ENCODE measurements at regions not wholly inside any gene's neighbourhood (a gene's known extent, or its start where the extent isn't known, plus 50 kb on each side); places are given as distances from the start of the nearest gene placed in this dataset.

- H3K27ac ChIP-seq (ENCODE audit: low read depth in 1 of 2, low read length in 2 of 2): no peak overlapping the region
- no peaks in the 10 kb centered on the region for H3K9me3 ChIP-seq (ENCODE audit: control insufficient read depth, low read length)
- intact Hi-C loops (cut with DNase I): loop anchor here in 1 of 2 donors (5.0 to 10.0 kb wide), 2 partner anchors 100 to 462 kb away; no protein-coding TSS in a partner anchor
- H3K27me3 ChIP-seq (ENCODE audit: control insufficient read depth in 1 of 2, insufficient read depth in 2 of 2, low read length in 1 of 2): no peaks in the 10 kb centered on the region
- H3K4me1 ChIP-seq (ENCODE audit: control insufficient read depth in 1 of 2, insufficient read depth in 2 of 2, low read length in 2 of 2): no peaks in the 10 kb centered on the region
- WGBS, 2 donors: 78 to 82% methylated on average over 4 of the region's 4 CpGs
- ATAC-seq (ENCODE audit: low FRiP score): no peak
- no peak for DNase-seq
- H3K4me3 ChIP-seq (ENCODE audit: low read length in 2 of 2): no peak overlapping the region
- no peaks in the 10 kb centered on the region for H3K36me3 ChIP-seq (ENCODE audit: control insufficient read depth in 1 of 2, insufficient read depth in 2 of 2, low read length in 1 of 2)
Observed at GRCh38 chr1:177356674-177357435, 186.1 kb downstream of the BRINP2 start.

DNA sequence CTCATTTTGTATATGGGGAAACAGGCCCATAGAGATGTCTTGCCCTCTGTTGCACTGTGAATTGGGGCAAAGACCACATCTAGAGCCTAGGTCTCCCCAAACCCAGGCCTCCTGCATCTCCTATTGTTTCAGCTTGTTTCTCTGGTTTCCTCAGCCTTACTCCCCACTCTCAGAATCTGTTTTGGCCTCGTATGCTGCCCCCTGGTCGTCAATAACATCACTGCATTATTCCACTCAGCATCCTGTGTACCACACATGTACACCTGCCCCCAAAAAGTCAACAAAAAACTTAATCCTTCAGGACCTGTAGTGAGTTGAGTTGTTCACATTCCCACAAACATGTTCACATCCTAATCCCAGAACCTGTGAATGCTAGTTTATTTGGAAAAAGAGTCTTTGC lies 184.8 kb downstream of the BRINP2 start:
- H3K27ac ChIP-seq (ENCODE audit: low read depth in 1 of 2, low read length in 2 of 2): no peak overlapping the region
- H3K4me3 ChIP-seq (ENCODE audit: low read length in 2 of 2): no peak overlapping the region
- intact Hi-C loops (cut with DNase I): loop anchor here in 1 of 2 donors (5.0 to 10.0 kb wide), 2 partner anchors 98 to 461 kb away; no protein-coding TSS in a partner anchor
- H3K27me3 ChIP-seq (ENCODE audit: control insufficient read depth in 1 of 2, insufficient read depth in 2 of 2, low read length in 1 of 2): no peaks in the 10 kb centered on the region
- ATAC-seq (ENCODE audit: low FRiP score) (no peak), DNase-seq (no peak)
- no peaks in the 10 kb centered on the region for H3K9me3 ChIP-seq (ENCODE audit: control insufficient read depth, low read length)
- H3K4me1 ChIP-seq (ENCODE audit: control insufficient read depth in 1 of 2, insufficient read depth in 2 of 2, low read length in 2 of 2): no peaks in the 10 kb centered on the region
- 17 to 37% methylated on average over 2 of the region's 2 CpGs for WGBS, 2 donors
- no peaks in the 10 kb centered on the region for H3K36me3 ChIP-seq (ENCODE audit: control insufficient read depth in 1 of 2, insufficient read depth in 2 of 2, low read length in 1 of 2)

DNA sequence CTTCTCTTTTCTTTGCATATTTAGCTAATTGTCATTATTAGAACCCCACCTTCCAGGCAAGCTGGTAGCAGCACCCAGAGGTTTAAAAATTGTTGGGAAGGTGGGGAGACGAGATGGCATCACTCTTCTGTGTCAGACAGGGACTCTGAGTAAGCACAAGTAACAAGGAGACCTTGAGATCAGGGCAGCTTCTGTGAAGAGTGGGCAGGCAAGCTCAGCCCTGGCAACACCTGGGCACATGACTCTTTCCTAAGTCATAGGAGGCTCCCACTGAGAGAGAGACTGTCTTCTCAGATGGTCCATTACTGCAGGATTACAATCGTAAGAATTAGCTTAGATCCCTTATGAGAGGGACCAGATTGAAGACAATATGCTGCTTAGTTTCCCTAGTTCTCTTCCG lies 183.5 kb downstream of the BRINP2 start:
- Histone ChIP-seq H3K27me3 (ENCODE audit: control insufficient read depth in 1 of 2, insufficient read depth in 2 of 2, low read length in 1 of 2) (no peaks in the 10 kb centered on the region), H3K4me3 (ENCODE audit: low read length in 2 of 2) (no peak overlapping the region), H3K9me3 (ENCODE audit: control insufficient read depth, low read length) (no peaks in the 10 kb centered on the region), H3K27ac (ENCODE audit: low read depth in 1 of 2, low read length in 2 of 2) (no peak overlapping the region), H3K36me3 (ENCODE audit: control insufficient read depth in 1 of 2, insufficient read depth in 2 of 2, low read length in 1 of 2) (no peaks in the 10 kb centered on the region), H3K4me1 (ENCODE audit: control insufficient read depth in 1 of 2, insufficient read depth in 2 of 2, low read length in 2 of 2) (no peaks in the 10 kb centered on the region)
- DNase-seq (no peak), ATAC-seq (ENCODE audit: low FRiP score) (no peak)
- 65 to 72% methylated on average over 3 of the region's 3 CpGs for WGBS, 2 donors
- intact Hi-C loops (cut with DNase I): loop anchor here in 1 of 2 donors (10.0 kb wide), 1 partner anchor 459 kb away; no protein-coding TSS in a partner anchor

- Histone ChIP-seq H3K4me1 (ENCODE audit: control insufficient read depth in 1 of 2, insufficient read depth in 2 of 2, low read length in 2 of 2) (no peaks in the 10 kb centered on the region), H3K27me3 (ENCODE audit: control insufficient read depth in 1 of 2, insufficient read depth in 2 of 2, low read length in 1 of 2) (no peaks in the 10 kb centered on the region), H3K36me3 (ENCODE audit: control insufficient read depth in 1 of 2, insufficient read depth in 2 of 2, low read length in 1 of 2) (no peaks in the 10 kb centered on the region), H3K4me3 (ENCODE audit: low read length in 2 of 2) (no peak overlapping the region), H3K27ac (ENCODE audit: low read depth in 1 of 2, low read length in 2 of 2) (no peak overlapping the region), H3K9me3 (ENCODE audit: control insufficient read depth, low read length) (no peaks in the 10 kb centered on the region)
- ATAC-seq (ENCODE audit: low FRiP score): no peak
- peak in 1 of 2 donors; percentile 51 for DNase-seq
- WGBS, 2 donors: 84 to 86% methylated on average over 6 of the region's 6 CpGs
- intact Hi-C loops (cut with DNase I): loop anchor here in 1 of 2 donors (10.0 kb wide), 1 partner anchor 457 kb away; no protein-coding TSS in a partner anchor
Observed at GRCh38 chr1:177351361-177352108, 180.8 kb downstream of the BRINP2 start.

DNA sequence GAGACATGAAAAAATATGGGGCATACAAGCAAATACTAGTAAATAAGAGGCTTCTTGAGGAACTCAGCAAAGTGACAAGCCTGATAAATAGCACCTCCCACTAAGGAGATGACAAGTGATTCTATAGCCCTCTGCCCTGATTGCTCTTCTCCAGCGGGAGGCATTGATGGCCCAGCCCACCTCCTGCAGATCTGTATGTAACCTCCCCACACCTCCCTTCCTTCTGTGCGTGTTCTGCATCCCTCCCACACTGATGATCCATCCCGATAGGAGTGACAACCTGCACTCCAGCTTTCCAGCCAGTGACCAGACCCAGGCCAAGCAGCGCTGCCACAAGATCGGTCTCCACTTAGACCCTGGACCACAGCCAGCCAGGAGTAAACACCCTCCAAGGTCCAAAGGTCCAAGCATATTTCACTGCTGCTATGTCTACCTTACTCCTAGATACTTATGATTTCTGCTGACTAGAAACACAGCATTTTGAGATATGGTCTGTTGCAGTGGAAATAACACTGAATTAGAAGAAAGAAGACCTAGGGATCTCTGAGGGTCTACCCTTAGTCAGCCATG lies 176.1 kb downstream of the BRINP2 start:
- no peaks in the 10 kb centered on the region for H3K9me3 ChIP-seq (ENCODE audit: control insufficient read depth, low read length)
- H3K27me3 ChIP-seq (ENCODE audit: control insufficient read depth in 1 of 2, insufficient read depth in 2 of 2, low read length in 1 of 2): no peaks in the 10 kb centered on the region
- no peaks in the 10 kb centered on the region for H3K4me1 ChIP-seq (ENCODE audit: control insufficient read depth in 1 of 2, insufficient read depth in 2 of 2, low read length in 2 of 2)
- ATAC-seq (ENCODE audit: low FRiP score) (no peak), DNase-seq (no peak)
- 76 to 90% methylated on average over 5 of the region's 5 CpGs for WGBS, 2 donors
- no peak overlapping the region for H3K27ac ChIP-seq (ENCODE audit: low read depth in 1 of 2, low read length in 2 of 2)
- H3K4me3 ChIP-seq (ENCODE audit: low read length in 2 of 2): no peak overlapping the region
- no peaks in the 10 kb centered on the region for H3K36me3 ChIP-seq (ENCODE audit: control insufficient read depth in 1 of 2, insufficient read depth in 2 of 2, low read length in 1 of 2)
- intact Hi-C loops (cut with DNase I): no loop called here

- DNase-seq (no peak), ATAC-seq (ENCODE audit: low FRiP score) (no peak)
- Histone ChIP-seq H3K27ac (ENCODE audit: low read depth in 1 of 2, low read length in 2 of 2) (no peak overlapping the region), H3K36me3 (ENCODE audit: control insufficient read depth in 1 of 2, insufficient read depth in 2 of 2, low read length in 1 of 2) (no peaks in the 10 kb centered on the region), H3K4me1 (ENCODE audit: control insufficient read depth in 1 of 2, insufficient read depth in 2 of 2, low read length in 2 of 2) (no peaks in the 10 kb centered on the region), H3K4me3 (ENCODE audit: low read length in 2 of 2) (no peak overlapping the region), H3K9me3 (ENCODE audit: control insufficient read depth, low read length) (no peaks in the 10 kb centered on the region), H3K27me3 (ENCODE audit: control insufficient read depth in 1 of 2, insufficient read depth in 2 of 2, low read length in 1 of 2) (no peaks in the 10 kb centered on the region)
- WGBS, 2 donors: 64 to 81% methylated on average over 5 of the region's 5 CpGs
- intact Hi-C loops (cut with DNase I): no loop called here
Observed at GRCh38 chr1:177343445-177343844, 172.7 kb downstream of the BRINP2 start.

- no peak for ATAC-seq (ENCODE audit: low FRiP score)
- 79 to 85% methylated on average over 4 of the region's 4 CpGs for WGBS, 2 donors
- Histone ChIP-seq H3K27ac (ENCODE audit: low read depth in 1 of 2, low read length in 2 of 2) (no peak overlapping the region), H3K27me3 (ENCODE audit: control insufficient read depth in 1 of 2, insufficient read depth in 2 of 2, low read length in 1 of 2) (no peaks in the 10 kb centered on the region), H3K36me3 (ENCODE audit: control insufficient read depth in 1 of 2, insufficient read depth in 2 of 2, low read length in 1 of 2) (no peaks in the 10 kb centered on the region), H3K4me3 (ENCODE audit: low read length in 2 of 2) (no peak overlapping the region), H3K9me3 (ENCODE audit: control insufficient read depth, low read length) (no peaks in the 10 kb centered on the region), H3K4me1 (ENCODE audit: control insufficient read depth in 1 of 2, insufficient read depth in 2 of 2, low read length in 2 of 2) (no peaks in the 10 kb centered on the region)
- intact Hi-C loops (cut with DNase I): no loop called here
- no peak for DNase-seq
Observed at GRCh38 chr1:177341773-177342172, 171.0 kb downstream of the BRINP2 start.

DNA sequence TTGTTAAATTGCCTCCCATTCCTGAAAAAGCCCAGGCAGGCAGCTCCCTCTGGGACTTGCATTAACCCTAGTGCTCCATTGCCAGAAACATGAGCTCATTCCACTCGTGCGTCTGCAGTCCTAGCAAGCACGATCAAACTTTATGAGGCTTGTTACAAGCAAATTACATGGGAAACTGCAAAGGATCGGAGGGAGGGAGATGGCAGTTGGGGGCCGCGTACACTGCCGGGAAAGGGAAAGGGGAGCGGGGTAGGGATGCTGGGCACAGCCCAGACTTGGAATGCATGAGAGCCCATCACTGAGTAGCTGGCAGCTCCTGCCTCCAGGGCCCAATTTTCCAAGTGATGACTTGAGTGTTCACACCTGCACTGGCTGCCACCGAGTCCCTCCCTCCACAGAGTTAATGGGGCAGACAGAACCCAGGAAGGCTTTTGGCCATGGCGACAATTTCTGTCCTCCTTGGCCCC lies 169.9 kb downstream of the BRINP2 start:
- H3K4me1 ChIP-seq (ENCODE audit: control insufficient read depth in 1 of 2, insufficient read depth in 2 of 2, low read length in 2 of 2): no peaks in the 10 kb centered on the region
- H3K9me3 ChIP-seq (ENCODE audit: control insufficient read depth, low read length): no peaks in the 10 kb centered on the region
- WGBS, 2 donors: 28 to 34% methylated on average over 10 of the region's 10 CpGs
- DNase-seq (no peak), ATAC-seq (ENCODE audit: low FRiP score) (peak; percentile 44)
- intact Hi-C loops (cut with DNase I): no loop called here
- H3K27me3 ChIP-seq (ENCODE audit: control insufficient read depth in 1 of 2, insufficient read depth in 2 of 2, low read length in 1 of 2): no peaks in the 10 kb centered on the region
- no peak overlapping the region for H3K4me3 ChIP-seq (ENCODE audit: low read length in 2 of 2)
- no peaks in the 10 kb centered on the region for H3K36me3 ChIP-seq (ENCODE audit: control insufficient read depth in 1 of 2, insufficient read depth in 2 of 2, low read length in 1 of 2)
- no peak overlapping the region for H3K27ac ChIP-seq (ENCODE audit: low read depth in 1 of 2, low read length in 2 of 2)
